Caki2 (cell line): ENCODE measurements at regions not wholly inside any gene's neighbourhood (a gene's known extent, or its start where the extent isn't known, plus 50 kb on each side); places are given as distances from the start of the nearest gene placed in this dataset.
A peak's percentile ranks its signal among the peaks of the same experiment; 100 is the strongest.

Source experiments
- DNase-seq: peaks from one replicate; pipeline ENCODE4 v3.0.0-alpha.2; 2015; ENCODE audit warnings: low read depth
- in situ Hi-C: cut with HindIII; loops from 2 replicates; pipeline ENCODE4 v1.10.0; 2016; ENCODE audit warnings: low sequenced_read_pairs, low pct_unique_long_range_greater_than_20kb, mixed read lengths

DNA sequence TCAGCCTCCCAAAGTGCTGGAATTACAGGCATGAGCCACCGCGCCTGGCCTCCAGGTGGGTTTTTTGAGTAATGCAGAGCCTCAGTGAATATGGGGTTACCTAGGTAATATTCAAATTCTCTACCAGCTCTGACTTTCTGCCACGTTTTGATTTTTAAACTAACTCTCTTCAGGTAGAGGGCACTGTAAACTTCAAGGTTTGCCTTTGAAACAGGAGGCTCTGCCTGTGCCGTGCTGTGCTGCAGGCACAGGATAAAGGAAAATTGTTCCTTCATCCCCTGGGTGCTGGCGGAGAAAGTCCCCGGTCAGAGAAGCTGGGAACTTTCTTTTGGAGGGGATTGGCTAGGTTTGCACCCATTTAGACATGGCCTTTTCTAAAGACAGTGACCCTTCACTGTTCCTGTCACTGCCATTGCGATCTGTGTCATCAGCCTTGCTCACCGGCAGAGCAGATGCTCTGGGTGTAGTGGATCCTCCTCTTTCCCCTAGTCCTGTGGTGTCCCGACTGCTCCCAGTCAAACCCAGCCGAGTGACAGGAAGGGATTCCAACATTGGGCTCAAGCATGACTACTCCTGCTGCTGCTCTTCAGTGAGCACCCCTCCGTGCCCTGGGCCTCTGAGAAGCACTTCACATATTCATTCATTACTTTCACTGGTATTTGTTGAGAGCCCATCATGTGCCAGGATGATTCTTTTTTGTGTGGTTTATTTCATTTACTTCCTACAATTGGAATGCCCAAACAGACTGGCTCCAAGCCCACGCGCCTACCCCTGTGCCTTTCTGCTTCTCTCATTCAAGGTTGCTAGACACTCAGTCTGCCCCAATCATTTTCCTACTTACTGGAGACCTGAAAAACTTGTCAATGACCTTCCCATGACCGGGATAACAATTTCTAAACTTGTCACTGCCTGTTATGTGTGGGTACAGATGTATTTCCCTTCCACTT is 103.6 kb downstream of the TMEM30B start:
- peak; percentile 71 for DNase-seq
- in situ Hi-C loops, result no loop called here

DNA sequence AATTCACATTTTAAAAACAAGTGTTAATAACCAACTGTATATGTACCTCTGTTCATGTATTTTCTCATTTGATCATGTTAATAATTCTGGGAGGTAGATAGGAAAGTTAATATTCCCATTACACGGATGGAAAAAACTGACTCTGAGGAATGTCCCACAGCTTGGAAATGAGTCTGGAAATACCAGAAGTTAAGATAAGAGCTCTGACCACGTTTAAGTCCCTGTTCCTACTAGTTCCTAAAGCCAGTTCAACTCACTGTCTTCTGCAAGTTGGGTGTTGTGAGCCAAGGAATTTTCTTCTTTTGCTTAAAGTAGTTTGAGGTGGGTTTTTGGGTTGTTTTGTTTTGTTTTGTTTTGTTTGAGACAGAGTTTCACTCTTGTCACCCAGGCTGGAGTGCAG is 104.5 kb downstream of the TMEM30B start:
- in situ Hi-C loops, result no loop called here
- no peak for DNase-seq

DNA sequence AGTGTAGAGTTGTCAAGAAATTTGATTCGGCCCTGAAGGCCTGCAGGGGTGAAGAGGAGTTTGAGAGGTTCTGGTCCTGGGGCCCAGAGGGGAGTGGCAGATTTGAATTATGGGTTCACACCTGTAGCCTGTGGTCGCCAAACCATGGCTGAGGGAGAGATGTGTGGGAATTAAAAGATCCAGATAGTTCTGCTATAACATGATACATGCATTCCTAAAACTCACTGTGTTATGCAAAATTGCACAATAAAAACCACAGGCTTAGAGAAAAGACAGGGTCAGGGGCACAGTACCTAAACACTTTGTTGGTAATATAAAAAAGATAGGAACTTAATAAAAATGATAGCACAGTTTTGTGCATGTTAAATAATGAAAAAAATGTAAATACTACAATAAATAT is 106.2 kb downstream of the TMEM30B start:
- no peak for DNase-seq
- in situ Hi-C loops, result no loop called here

DNA sequence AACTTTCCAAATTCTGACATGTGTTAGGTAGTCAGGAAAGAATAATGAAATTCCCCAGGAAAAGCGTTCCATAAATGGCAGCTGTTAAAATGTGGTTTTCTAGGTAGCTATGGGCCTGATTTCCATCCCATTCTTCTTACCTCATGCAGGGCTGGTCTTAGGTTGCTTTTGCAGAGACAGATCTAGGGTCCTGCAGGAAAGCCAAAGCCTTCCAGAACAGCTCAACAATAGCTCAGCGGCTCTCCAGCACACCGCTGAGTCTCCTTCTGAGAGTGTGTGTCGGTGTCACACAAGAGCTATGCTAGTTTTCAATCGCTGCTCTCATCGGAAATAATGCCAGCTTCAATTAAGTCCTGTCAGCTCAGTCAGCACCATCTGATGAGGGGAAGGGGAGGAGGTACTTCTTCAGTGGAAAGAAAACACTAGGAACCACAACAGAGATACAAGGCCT is 106.7 kb downstream of the TMEM30B start:
- in situ Hi-C loops, result no loop called here
- DNase-seq, result no peak

DNA sequence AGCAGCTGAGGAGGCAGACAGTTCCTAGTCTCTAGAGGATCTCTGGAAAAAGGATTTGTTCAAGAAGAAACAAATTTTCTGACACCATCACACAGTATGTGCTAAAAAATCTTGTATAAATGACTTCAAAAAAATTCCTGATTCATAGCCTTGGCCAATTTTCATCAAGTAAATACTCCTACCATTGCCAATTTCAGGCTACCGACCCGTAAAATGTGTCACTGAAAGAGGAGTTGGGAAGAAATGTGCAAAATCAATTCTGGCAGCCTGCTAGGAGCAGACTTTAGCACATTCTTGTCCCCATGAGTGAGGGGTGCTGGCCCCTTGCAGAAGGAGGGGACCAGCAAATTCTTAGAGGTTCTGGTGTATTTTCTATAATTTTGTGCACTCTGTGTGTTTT is 109.4 kb downstream of the TMEM30B start:
- DNase-seq, result no peak
- in situ Hi-C loops, result no loop called here

DNA sequence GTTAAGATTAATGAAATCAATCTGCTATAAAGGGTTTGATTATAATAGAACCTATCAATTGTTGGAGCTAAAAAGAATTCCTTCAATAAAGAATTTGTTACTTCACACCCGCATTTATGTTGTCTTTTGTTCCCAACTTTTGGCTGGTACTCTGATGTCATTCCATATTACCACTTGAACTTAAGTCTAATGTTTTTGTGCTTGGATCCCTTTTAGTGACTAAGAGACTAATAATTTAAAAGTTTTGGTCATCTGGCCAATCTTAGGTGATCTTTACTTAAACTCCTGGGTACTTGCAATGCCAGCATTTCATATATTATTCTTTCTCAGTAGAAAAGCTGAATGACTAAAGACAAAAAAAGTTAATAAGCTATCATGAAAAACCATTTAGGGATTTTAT is 113.0 kb downstream of the TMEM30B start:
- DNase-seq, result no peak
- in situ Hi-C loops, result no loop called here

DNA sequence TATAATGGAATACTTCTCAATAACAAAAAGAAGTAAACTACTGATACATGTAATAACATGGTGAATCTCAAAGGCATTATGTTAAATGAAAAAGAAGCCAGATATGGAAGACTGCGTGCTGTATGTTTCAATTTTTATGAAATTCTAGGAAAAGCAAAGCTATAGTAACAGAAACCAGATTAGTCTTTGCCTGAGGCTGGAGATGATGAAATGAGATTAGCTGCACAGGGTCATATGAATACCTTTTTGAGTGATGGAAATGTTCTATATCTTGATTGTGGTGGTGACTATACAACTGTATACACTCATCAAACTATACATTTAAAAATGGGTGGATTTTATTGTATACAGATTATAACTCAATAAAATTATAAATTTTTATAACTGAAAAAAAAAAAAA is 113.5 kb downstream of the TMEM30B start:
- DNase-seq, result no peak
- in situ Hi-C loops, result no loop called here

DNA sequence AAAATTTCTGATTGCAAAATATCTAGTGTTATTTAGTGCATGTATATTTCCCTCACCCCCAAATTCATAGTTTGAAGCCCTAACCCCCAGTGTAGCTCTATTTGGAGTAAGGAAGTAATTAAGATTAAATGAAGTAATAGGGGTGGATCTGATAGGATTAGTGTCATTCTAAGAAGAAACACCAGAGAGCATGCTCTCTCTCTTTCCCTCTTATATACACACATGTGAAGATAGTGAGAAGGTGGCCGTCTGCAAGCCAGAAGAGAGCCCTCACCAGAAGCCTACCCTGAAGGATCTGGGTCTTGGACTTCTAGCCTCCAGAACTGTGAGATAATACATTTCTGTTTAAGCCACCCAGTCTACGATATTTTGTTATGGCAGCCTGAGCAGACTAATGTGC is 120.3 kb downstream of the TMEM30B start:
- DNase-seq, result no peak
- in situ Hi-C loops, result no loop called here

DNA sequence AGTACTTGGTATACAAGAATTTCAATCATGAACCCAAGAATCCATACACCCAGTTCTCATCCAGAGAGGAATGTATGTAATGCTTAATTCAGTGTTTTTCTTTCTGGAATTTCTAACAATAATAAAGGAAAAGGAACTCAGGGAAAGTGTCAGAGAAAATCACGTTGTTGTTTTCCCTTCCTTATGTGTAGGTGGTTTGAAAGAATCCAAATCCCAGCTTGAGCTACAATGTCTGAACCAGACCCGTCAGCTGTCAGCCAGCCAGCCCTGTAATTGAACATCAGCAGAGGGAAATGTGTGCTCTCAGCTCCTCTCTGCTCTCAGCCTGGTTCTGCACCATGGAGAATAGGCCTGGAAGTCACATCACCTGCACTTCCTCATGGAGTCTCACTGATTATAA is 126.5 kb downstream of the TMEM30B start:
- no peak for DNase-seq
- in situ Hi-C loops, result no loop called here

DNA sequence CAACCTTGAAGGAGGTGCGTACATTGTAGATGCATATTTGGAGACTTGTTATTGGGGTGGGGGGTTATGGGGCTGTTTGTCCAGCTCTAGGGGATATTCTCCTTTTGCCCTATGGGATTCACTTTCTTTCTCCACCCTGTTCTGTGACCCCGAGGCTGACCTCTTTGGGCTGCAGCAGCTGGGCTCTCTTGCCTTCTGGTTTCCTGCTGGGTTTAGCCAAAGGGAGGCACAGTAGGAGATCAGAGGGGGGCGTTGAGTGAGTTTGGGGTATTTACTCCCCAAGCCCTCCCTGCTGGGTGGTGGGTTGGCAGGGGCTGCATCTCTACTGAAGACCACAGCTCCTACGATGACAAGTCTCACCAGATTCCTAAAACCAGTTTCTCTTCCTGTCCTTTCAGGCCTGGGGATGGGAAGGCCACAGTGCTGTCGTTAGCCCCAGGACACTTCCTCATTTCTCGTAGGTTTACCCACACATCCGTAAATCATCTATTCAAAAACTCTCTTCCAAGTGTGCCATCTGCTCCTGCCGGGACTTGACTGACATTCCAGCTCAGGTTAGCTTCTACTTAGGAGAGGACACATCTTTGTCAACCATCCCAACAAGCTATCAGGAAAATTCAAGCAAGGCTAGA is 127.1 kb downstream of the TMEM30B start:
- DNase-seq, result no peak
- in situ Hi-C loops, result no loop called here

DNA sequence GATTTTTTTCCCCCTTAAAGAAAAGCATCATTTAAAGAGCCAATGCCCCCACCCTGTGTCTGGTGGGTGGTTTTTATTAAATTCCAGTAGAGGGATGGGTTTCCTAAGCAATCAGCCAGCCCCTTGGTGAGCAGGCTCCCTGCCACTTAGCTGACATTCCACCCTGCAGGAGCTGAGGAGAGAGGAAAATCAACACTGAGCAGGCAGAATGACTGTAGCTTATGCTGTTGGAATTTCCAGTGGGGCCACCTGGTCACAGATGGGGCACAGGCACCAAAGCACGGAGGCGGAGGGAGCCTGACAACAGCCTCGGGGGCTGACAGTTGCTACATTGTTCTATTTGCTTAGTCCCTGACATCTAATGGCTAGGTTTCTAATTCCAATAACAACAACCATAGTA is 127.7 kb downstream of the TMEM30B start:
- DNase-seq, result no peak
- in situ Hi-C loops, result no loop called here

DNA sequence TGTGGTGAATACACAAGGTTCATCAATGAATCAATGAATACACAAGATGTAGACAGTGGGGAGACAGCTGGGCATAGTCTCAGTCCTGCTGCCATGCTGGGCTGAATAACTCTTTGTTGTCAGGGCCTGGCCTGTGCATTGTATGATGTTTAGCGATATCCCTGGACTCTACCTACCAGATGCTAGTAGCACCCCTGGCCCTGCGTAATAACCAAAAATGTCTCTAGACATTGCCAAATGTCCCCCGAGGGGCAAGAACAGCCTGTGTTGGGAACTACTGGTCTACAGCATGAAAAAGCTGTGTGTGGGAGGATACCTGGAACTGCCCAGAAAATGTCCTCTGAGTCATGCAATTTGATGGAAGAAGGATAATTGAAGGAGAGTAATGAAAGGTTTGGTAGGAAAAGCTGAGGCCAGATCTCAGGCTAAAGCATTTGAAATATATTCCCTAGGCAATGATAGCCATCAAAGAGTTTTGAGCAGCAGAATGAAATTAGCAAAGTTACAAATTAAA is 128.2 kb downstream of the TMEM30B start:
- in situ Hi-C loops, result no loop called here

DNA sequence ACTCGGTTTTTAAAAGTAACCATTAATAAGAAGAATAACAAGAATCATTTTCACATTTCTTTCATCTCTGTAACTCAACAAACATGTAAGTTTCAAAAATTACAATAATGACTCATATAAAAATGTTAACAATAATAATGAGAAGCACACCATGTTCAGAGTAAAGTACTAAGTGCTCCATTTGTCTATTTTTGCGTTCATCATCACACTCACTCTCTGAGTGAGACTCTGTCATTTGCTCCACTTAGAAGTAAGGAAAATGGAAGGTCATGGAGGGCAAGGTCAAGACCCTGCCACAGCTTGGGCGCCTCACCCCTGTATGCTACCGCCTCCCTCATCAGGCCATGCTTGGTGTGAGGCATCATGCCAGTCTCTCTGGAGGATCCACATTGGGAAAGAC is 129.9 kb downstream of the TMEM30B start:
- no peak for DNase-seq
- in situ Hi-C loops, result no loop called here

More for the DNA sequence above, 128.2 kb downstream of the TMEM30B start:
- DNase-seq, result no peak

DNA sequence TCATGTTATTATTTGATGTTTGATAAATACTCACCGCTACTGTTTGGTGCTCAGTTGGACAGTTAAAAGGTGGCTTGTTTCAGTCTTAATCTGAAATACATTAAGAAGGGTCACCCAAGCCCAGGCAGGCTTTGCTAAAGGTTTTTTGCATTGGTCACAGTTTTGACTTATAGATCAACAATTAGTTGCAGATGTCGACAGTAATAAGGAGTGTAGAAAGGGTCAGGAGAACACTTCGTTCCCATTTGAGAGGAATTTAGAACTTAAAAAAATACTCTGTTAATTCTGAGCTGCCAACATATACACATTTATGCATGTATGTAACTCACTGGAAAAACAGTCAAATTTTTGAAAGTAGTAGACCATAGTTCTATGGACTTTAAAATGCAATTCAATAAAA is 130.3 kb downstream of the TMEM30B start:
- DNase-seq, result no peak
- in situ Hi-C loops, result no loop called here

DNA sequence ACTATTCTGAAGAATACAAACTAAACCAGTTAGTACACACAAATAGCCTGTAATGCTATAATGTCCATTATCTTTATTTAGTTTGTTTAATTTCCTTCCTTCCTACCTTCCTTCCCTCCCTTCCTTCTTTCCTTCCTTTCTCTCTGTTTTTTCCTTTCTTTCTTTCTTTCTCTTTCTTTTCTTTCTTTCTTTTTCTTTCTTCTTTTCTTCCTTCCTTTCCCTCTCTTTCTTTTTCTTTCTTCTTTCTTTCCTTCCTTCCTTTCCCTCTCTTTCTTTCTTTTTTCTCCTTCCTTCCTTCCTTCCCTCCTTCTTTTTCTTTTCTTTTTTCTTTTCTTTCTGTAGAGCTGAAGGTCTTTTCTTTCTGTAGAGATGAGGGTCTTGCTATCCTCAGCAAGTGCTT is 131.2 kb downstream of the TMEM30B start:
- in situ Hi-C loops, result no loop called here

DNA sequence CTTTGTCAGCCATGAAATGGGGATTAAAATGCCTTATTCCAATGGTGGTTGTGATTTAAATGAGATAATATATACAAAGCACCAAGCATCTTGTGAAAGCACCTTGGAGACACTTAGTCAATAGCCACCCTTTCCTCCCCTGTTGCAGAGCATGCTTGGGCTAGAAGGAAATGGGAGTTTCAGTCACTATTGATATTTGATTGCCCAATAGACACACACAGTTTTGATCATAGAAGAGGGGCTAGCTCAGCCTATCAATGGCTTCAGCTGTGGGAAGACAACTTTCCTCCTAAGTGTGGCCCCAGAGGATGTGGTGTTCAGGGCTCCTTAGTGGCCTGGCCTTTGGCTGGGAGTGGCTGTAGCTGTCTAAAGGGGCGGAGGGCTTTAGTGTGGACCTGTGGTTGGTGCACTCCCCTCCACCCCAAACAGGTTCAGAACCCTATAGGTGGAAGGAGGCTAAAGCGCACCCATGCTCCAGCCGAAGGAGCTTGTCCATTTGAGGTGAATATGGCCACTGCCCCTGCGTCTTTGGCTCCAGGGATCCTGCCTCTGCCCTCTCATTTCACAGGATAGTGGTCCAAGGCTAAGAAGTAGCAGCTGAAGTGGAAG is 132.3 kb downstream of the TMEM30B start:
- in situ Hi-C loops, result no loop called here

More for the DNA sequence above, 131.2 kb downstream of the TMEM30B start:
- DNase-seq, result no peak

DNA sequence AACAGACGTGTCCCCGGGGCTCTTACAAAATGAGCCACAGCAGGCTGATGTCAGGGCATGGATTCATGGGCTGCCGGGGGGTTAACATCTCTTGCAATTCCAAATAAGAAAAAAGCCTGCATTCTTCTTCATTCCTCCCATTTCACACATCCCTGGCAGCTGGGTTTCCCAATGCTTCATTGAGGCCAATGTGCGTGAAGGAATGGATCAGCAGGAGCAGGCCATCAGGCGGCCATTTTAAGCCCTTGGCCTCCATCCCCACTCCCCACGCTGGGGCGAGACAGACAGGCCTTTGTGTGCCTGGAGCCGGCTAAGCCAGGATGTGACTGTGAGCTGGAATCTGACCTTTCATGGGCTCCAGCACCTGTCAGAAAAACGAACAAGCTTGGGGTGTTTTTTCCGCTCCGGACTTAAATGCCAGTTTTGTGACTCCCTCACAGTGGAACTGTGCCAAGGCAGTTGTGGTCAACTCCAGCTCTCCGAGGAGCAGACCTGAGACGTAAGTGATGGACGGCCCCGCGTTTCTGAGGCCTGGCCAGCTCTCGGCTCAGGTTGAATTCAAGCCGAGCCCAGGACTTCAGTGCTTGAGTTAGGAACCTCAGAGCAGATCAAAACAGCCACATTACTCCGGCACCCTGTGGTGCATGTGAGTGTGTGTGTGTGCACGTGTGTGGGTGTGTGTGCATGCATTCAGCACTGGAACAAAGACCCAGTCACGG is 133.1 kb downstream of the TMEM30B start:
- DNase-seq, result no peak
- in situ Hi-C loops, result no loop called here

More for the DNA sequence above, 132.3 kb downstream of the TMEM30B start:
- no peak for DNase-seq

DNA sequence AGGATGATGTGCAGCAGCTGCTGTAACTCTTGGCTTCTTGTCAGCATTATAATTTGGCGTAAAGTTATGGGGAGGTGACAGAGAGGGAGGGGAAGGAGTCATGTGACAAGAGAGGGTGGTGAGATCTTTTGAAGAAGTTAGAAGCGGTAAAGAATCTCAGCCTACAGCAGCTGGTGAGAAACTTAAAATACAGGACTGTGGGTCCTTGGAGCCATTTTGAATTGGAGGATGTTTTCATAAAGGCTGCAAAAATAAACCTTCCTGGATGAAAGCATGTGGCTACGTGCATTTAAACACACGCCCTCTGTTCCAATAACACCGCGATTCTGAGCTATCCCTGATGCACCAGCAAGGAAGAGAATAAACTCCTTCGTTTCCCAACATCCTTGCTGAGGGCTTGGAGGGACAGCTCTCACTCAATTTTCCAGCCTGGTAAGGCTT is 133.7 kb downstream of the TMEM30B start:
- DNase-seq, result no peak
- in situ Hi-C loops, result no loop called here
